Heart left ventricle (tissue), 13 donors: ENCODE measurements at regions not wholly inside any gene's neighbourhood (a gene's known extent, or its start where the extent isn't known, plus 50 kb on each side); places are given as distances from the start of the nearest gene placed in this dataset.

Experiments used
- CTCF ChIP-seq, 12 donors: fragments of 200-600 bp; sonication (generic) in 4 of 12; IDR thresholded peaks; one replicate each; pipeline versions ENCODE4 v1.5.0 to v1.8.0; 2018 to 2022; ENCODE audit warnings: antibody characterized with exemption in 12 of 12, mild to moderate bottlenecking in 5 of 12
- POLR2A ChIP-seq, 2 donors: fragments of 450-650 bp; IDR thresholded peaks; one replicate each; pipeline ENCODE4 v1.6.1; 2017; ENCODE audit warnings: antibody characterized with exemption in 2 of 2, mild to moderate bottlenecking in 2 of 2, moderate library complexity in 2 of 2
- donor health status: ischemic (EF 13 %, LVEDD 7.1; RV severe dilation, severe dysfunction).
- donor health status: DM: no; HTN: yes; CAD: no.
- donor health status: DM: no; HTN: no; CAD: no.
- donor health status: ischemic (EF 25% LVEDD 6.9; RV normal size, moderate dysfunction).
- donor health status: ischemic (EF 25% LVEDD 5.7; RV mildly dilated, moderate dysfunction).
- donor health status: ischemic (EF 35%, LVEDD 5.7; RV mildly dilated, moderate dysfunction).
- donor health status: nonischemic (EF 11% LVEDD 7.7; RV severe dilation, severe dysfunction).
- donor health status: DM: yes; HTN: yes; CAD: no.
- donor health status: PGD.
- donor health status: ischemic (EF 29% LVEDD 5.4; RV normal size, mild dysfunction).
- donor health status: nonischemic (EF 23%, LVEDD 6.1; RV moderate dilation, normal function).

- TF ChIP-seq CTCF (IDR thresholded peaks at IDR 0.05) (no peak), POLR2A (IDR thresholded peaks at IDR 0.05) (no peak)
Observed at GRCh38 chr2:55995211-55995610, 71.6 kb upstream of the EFEMP1 start.
